Progenitor cell of endocrine pancreas (in vitro differentiated cells): ENCODE measurements at regions not wholly inside any gene's neighbourhood (a gene's known extent, or its start where the extent isn't known, plus 50 kb on each side); places are given as distances from the start of the nearest gene placed in this dataset.

ENCODE experiments used
- DNase-seq: peaks from one replicate; pipeline ENCODE4 v3.0.0; 2021; ENCODE audit warnings: low spot score; ENCODE audit not compliant: unreplicated experiment
- H3K27ac Mint-ChIP-seq: 2 replicates; pipeline ENCODE4 v1.8.0; 2021; ENCODE audit warnings: mild to moderate bottlenecking, moderate library complexity, mixed read lengths
- H3K27me3 Mint-ChIP-seq: 2 replicates; pipeline ENCODE4 v1.8.0; 2021; ENCODE audit warnings: mixed read lengths
- H3K36me3 Mint-ChIP-seq: 2 replicates; pipeline ENCODE4 v1.8.0; 2022; ENCODE audit warnings: mixed read lengths; ENCODE audit not compliant: insufficient read depth
- H3K4me1 Mint-ChIP-seq: 2 replicates; pipeline ENCODE4 v1.8.0; 2021; ENCODE audit warnings: low read depth, mixed read lengths
- H3K4me3 Mint-ChIP-seq: 2 replicates; pipeline ENCODE4 v1.8.0; 2021; ENCODE audit warnings: low read depth, mild to moderate bottlenecking, moderate library complexity, mixed read lengths
- H3K9me3 Mint-ChIP-seq: 2 replicates; pipeline ENCODE4 v1.8.0; 2021; ENCODE audit warnings: low read depth, mixed read lengths
- CTCF ChIP-seq: fragments of 200-600 bp; sonication (generic); IDR thresholded peaks from one replicate; pipeline ENCODE4 v1.5.0; 2021; ENCODE audit warnings: antibody characterized with exemption, mild to moderate bottlenecking; ENCODE audit not compliant: unreplicated experiment

GRCh38 chr15:56805466-56806147, 72.3 kb upstream of the ZNF280D start:
- Mint-ChIP-seq H3K27me3 (no peaks in the 10 kb centered on the region), H3K4me3 (no peak overlapping the region), H3K4me1 (no peaks in the 10 kb centered on the region), H3K36me3 (peaks cover 4% of the 10 kb centered on the region), H3K9me3 (peaks cover 21% of the 10 kb centered on the region), H3K27ac (no peak overlapping the region)
- no peak for TF ChIP-seq CTCF
- DNase-seq = no peak

- TF ChIP-seq CTCF = no peak
- no peak for DNase-seq
- Mint-ChIP-seq H3K27ac (no peak overlapping the region), H3K4me3 (no peak overlapping the region), H3K9me3 (peaks cover 20% of the 10 kb centered on the region), H3K36me3 (peaks cover 4% of the 10 kb centered on the region), H3K4me1 (no peaks in the 10 kb centered on the region), H3K27me3 (no peaks in the 10 kb centered on the region)
Observed at GRCh38 chr15:56804938-56805337, 71.6 kb upstream of the ZNF280D start.

- Mint-ChIP-seq H3K27ac (no peak overlapping the region), H3K4me1 (no peaks in the 10 kb centered on the region), H3K27me3 (no peaks in the 10 kb centered on the region), H3K4me3 (no peak overlapping the region), H3K9me3 (peaks cover 20% of the 10 kb centered on the region), H3K36me3 (peaks cover 4% of the 10 kb centered on the region)
- TF ChIP-seq CTCF = no peak
- DNase-seq = no peak
Observed at GRCh38 chr15:56804279-56804678, 71.0 kb upstream of the ZNF280D start.

GRCh38 chr15:56802161-56802560, 68.9 kb upstream of the ZNF280D start:
- Mint-ChIP-seq H3K27ac (no peak overlapping the region), H3K27me3 (no peaks in the 10 kb centered on the region), H3K4me1 (no peaks in the 10 kb centered on the region), H3K36me3 (peaks cover 2% of the 10 kb centered on the region), H3K4me3 (no peak overlapping the region), H3K9me3 (peaks cover 3% of the 10 kb centered on the region)
- TF ChIP-seq CTCF = no peak
- no peak for DNase-seq

GRCh38 chr15:56798639-56799038, 65.3 kb upstream of the ZNF280D start:
- TF ChIP-seq CTCF = no peak
- Mint-ChIP-seq H3K9me3 (peaks cover 5% of the 10 kb centered on the region), H3K27me3 (no peaks in the 10 kb centered on the region), H3K4me3 (no peak overlapping the region), H3K4me1 (no peaks in the 10 kb centered on the region), H3K27ac (no peak overlapping the region), H3K36me3 (no peaks in the 10 kb centered on the region)
- no peak for DNase-seq
